ENCODE measurements at regions not wholly inside any gene's neighbourhood (a gene's known extent, or its start where the extent isn't known, plus 50 kb on each side); places are given as distances from the start of the nearest gene placed in this dataset.

DNA sequence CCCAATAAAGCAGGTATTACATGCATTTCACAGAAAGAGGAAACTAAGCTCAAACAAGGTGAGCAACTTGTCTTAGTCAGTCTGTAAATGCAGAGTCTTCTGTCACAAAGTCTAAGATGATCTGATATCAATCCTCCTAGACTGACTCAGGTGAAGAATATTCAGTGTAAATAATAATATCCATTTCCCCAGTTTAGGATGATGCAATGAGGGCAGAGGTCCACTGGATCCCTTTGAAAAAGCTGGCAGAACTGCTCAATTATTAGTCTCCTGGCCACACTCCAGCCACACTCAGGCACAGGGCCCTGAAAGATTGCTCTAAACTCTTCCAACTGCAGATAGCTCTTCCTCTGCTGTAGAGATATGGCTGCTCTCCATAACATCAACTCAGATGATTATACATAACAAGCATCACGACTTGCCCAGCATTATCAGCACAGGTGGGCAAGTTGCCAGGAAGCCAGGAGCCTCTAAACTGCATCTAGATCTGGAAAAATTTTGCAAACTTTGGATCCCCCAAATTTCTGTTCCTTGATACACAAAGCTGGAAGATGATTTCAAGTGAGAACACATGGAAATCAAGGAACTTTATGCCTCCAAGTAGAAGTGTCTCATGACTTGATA is 129.8 kb upstream of the CPNE4 start:
- WGBS, 2 donors, result 11% methylated on average over 1 of the region's 1 CpG
- Histone ChIP-seq H3K4me3 (ENCODE audit: low read length in 2 of 2) (no peak overlapping the region), H3K4me1 (ENCODE audit: control insufficient read depth in 1 of 2, insufficient read depth in 2 of 2, low read length in 2 of 2) (no peaks in the 10 kb centered on the region), H3K27ac (ENCODE audit: low read depth in 1 of 2, low read length in 2 of 2) (no peak overlapping the region), H3K9me3 (ENCODE audit: control insufficient read depth, low read length) (no peaks in the 10 kb centered on the region), H3K36me3 (ENCODE audit: control insufficient read depth in 1 of 2, insufficient read depth in 2 of 2, low read length in 1 of 2) (no peaks in the 10 kb centered on the region), H3K27me3 (ENCODE audit: control insufficient read depth in 1 of 2, insufficient read depth in 2 of 2, low read length in 1 of 2) (no peaks in the 10 kb centered on the region)
- ATAC-seq (ENCODE audit: low FRiP score) (no peak), DNase-seq (peak in 1 of 2 donors; percentile 68)
- intact Hi-C loops (cut with DNase I), result no loop called here

- H3K27me3 ChIP-seq (ENCODE audit: control insufficient read depth in 1 of 2, insufficient read depth in 2 of 2, low read length in 1 of 2), result no peaks in the 10 kb centered on the region
- 61 to 65% methylated on average over 5 of the region's 5 CpGs for WGBS, 2 donors
- H3K9me3 ChIP-seq (ENCODE audit: control insufficient read depth, low read length), result no peaks in the 10 kb centered on the region
- no peaks in the 10 kb centered on the region for H3K4me1 ChIP-seq (ENCODE audit: control insufficient read depth in 1 of 2, insufficient read depth in 2 of 2, low read length in 2 of 2)
- H3K27ac ChIP-seq (ENCODE audit: low read depth in 1 of 2, low read length in 2 of 2), result no peak overlapping the region
- no peak for ATAC-seq (ENCODE audit: low FRiP score)
- intact Hi-C loops (cut with DNase I), result no loop called here
- no peak overlapping the region for H3K4me3 ChIP-seq (ENCODE audit: low read length in 2 of 2)
- no peak for DNase-seq
- H3K36me3 ChIP-seq (ENCODE audit: control insufficient read depth in 1 of 2, insufficient read depth in 2 of 2, low read length in 1 of 2), result no peaks in the 10 kb centered on the region
Measured at GRCh38 chr3:132167870-132168269, 133.1 kb upstream of the CPNE4 start.

GRCh38 chr3:132174500-132174899 is 139.7 kb upstream of the CPNE4 start:
- no peaks in the 10 kb centered on the region for H3K9me3 ChIP-seq (ENCODE audit: control insufficient read depth, low read length)
- 69% methylated on average over 1 of the region's 1 CpG for WGBS, 2 donors
- H3K4me1 ChIP-seq (ENCODE audit: control insufficient read depth in 1 of 2, insufficient read depth in 2 of 2, low read length in 2 of 2), result no peaks in the 10 kb centered on the region
- H3K4me3 ChIP-seq (ENCODE audit: low read length in 2 of 2), result no peak overlapping the region
- no peaks in the 10 kb centered on the region for H3K27me3 ChIP-seq (ENCODE audit: control insufficient read depth in 1 of 2, insufficient read depth in 2 of 2, low read length in 1 of 2)
- intact Hi-C loops (cut with DNase I), result no loop called here
- no peak overlapping the region for H3K27ac ChIP-seq (ENCODE audit: low read depth in 1 of 2, low read length in 2 of 2)
- H3K36me3 ChIP-seq (ENCODE audit: control insufficient read depth in 1 of 2, insufficient read depth in 2 of 2, low read length in 1 of 2), result no peaks in the 10 kb centered on the region
- DNase-seq, result no peak
- ATAC-seq (ENCODE audit: low FRiP score), result no peak

DNA sequence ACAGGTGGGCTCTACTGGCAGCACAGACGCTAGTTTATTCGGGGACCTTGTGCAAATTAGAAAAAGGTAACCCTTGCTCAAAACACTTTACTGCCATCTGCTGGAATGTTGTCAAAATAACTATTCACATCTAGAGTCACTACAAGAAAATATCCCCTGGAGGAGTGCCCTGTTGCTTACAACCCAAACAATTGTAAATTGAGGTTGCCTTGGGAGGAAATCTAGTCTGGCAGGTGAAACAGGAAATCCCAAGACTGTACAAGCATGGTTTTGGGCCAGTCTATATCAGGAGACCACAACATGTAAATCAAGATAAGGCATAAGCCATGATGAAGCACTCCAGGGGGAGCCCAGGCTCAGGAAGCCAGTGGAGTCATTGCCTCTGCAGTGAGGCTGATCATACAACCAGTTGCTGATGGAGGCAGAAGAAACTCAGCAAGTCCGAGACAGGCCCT is 136.8 kb upstream of the ACP3 start:
- Histone ChIP-seq H3K4me1 (ENCODE audit: control insufficient read depth in 1 of 2, insufficient read depth in 2 of 2, low read length in 2 of 2) (no peaks in the 10 kb centered on the region), H3K9me3 (ENCODE audit: control insufficient read depth, low read length) (no peaks in the 10 kb centered on the region), H3K27ac (ENCODE audit: low read depth in 1 of 2, low read length in 2 of 2) (no peak overlapping the region), H3K4me3 (ENCODE audit: low read length in 2 of 2) (no peak overlapping the region), H3K36me3 (ENCODE audit: control insufficient read depth in 1 of 2, insufficient read depth in 2 of 2, low read length in 1 of 2) (no peaks in the 10 kb centered on the region), H3K27me3 (ENCODE audit: control insufficient read depth in 1 of 2, insufficient read depth in 2 of 2, low read length in 1 of 2) (no peaks in the 10 kb centered on the region)
- intact Hi-C loops (cut with DNase I), result loop anchor here (2.0 to 5.0 kb wide), 2 partner anchors 142 to 383 kb away; no protein-coding TSS in a partner anchor
- WGBS, 2 donors, result 7 to 10% methylated on average over 3 of the region's 3 CpGs
- ATAC-seq (ENCODE audit: low FRiP score) (no peak), DNase-seq (no peak)

DNA sequence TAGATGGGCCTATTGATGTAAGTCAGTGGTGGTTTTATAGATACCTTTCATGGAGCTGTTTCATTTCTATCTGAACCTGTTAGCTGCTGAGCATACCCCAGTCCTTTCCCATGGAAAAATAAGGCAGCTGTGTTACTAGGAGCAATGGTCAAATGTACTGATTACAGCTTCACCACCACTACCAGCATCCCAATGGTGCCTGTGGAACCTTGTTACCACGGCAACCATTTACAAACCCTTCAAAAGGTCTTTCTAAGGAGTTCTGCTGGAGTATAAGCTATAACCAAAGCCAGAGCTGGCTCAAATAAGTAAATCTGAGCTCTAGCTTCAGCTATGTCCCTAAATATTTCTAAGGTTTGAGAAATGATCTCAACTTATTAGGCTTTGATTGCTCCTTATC is 133.4 kb upstream of the ACP3 start:
- intact Hi-C loops (cut with DNase I), result loop anchor here in 1 of 2 donors (5.0 kb wide), 1 partner anchor 387 kb away; no protein-coding TSS in a partner anchor
- Histone ChIP-seq H3K36me3 (ENCODE audit: control insufficient read depth in 1 of 2, insufficient read depth in 2 of 2, low read length in 1 of 2) (no peaks in the 10 kb centered on the region), H3K27ac (ENCODE audit: low read depth in 1 of 2, low read length in 2 of 2) (no peak overlapping the region), H3K9me3 (ENCODE audit: control insufficient read depth, low read length) (no peaks in the 10 kb centered on the region), H3K4me3 (ENCODE audit: low read length in 2 of 2) (no peak overlapping the region), H3K4me1 (ENCODE audit: control insufficient read depth in 1 of 2, insufficient read depth in 2 of 2, low read length in 2 of 2) (no peaks in the 10 kb centered on the region), H3K27me3 (ENCODE audit: control insufficient read depth in 1 of 2, insufficient read depth in 2 of 2, low read length in 1 of 2) (no peaks in the 10 kb centered on the region)
- ATAC-seq (ENCODE audit: low FRiP score) (no peak), DNase-seq (no peak)
- 59 to 61% methylated on average over 1 of the region's 1 CpG for WGBS, 2 donors

DNA sequence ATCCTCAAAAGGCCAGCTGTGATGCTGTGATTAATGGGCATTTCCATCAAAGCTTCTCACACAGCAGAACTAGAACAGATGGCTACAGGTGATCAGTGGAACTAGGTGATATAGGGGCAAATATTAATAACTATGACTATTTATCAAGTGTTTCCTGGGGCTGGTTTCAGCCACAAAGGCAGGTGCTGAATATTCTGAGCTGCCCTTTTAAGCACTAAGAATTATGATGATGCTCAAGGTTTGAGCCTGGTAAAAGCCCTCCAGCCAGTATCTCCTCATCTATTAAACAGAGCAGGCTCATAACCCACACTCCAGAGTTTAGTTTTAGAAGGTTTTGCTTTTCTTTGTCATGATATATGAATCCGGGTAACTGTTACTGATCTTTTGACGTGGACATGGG is 129.5 kb upstream of the ACP3 start:
- ATAC-seq (ENCODE audit: low FRiP score) (no peak), DNase-seq (no peak)
- H3K4me3 ChIP-seq (ENCODE audit: low read length in 2 of 2), result no peak overlapping the region
- H3K36me3 ChIP-seq (ENCODE audit: control insufficient read depth in 1 of 2, insufficient read depth in 2 of 2, low read length in 1 of 2), result no peaks in the 10 kb centered on the region
- H3K4me1 ChIP-seq (ENCODE audit: control insufficient read depth in 1 of 2, insufficient read depth in 2 of 2, low read length in 2 of 2), result no peaks in the 10 kb centered on the region
- no peaks in the 10 kb centered on the region for H3K27me3 ChIP-seq (ENCODE audit: control insufficient read depth in 1 of 2, insufficient read depth in 2 of 2, low read length in 1 of 2)
- 41 to 50% methylated on average over 2 of the region's 2 CpGs for WGBS, 2 donors
- H3K9me3 ChIP-seq (ENCODE audit: control insufficient read depth, low read length), result no peaks in the 10 kb centered on the region
- intact Hi-C loops (cut with DNase I), result no loop called here
- H3K27ac ChIP-seq (ENCODE audit: low read depth in 1 of 2, low read length in 2 of 2), result no peak overlapping the region

GRCh38 chr3:132189601-132190000 is 127.6 kb upstream of the ACP3 start:
- Histone ChIP-seq H3K9me3 (ENCODE audit: control insufficient read depth, low read length) (no peaks in the 10 kb centered on the region), H3K27me3 (ENCODE audit: control insufficient read depth in 1 of 2, insufficient read depth in 2 of 2, low read length in 1 of 2) (no peaks in the 10 kb centered on the region), H3K36me3 (ENCODE audit: control insufficient read depth in 1 of 2, insufficient read depth in 2 of 2, low read length in 1 of 2) (no peaks in the 10 kb centered on the region), H3K4me3 (ENCODE audit: low read length in 2 of 2) (no peak overlapping the region), H3K4me1 (ENCODE audit: control insufficient read depth in 1 of 2, insufficient read depth in 2 of 2, low read length in 2 of 2) (no peaks in the 10 kb centered on the region), H3K27ac (ENCODE audit: low read depth in 1 of 2, low read length in 2 of 2) (no peak overlapping the region)
- intact Hi-C loops (cut with DNase I), result no loop called here
- ATAC-seq (ENCODE audit: low FRiP score), result no peak
- WGBS, 2 donors, result 33 to 35% methylated on average over 3 of the region's 3 CpGs
- no peak for DNase-seq

- no peaks in the 10 kb centered on the region for H3K9me3 ChIP-seq (ENCODE audit: control insufficient read depth, low read length)
- H3K27ac ChIP-seq (ENCODE audit: low read depth in 1 of 2, low read length in 2 of 2), result no peak overlapping the region
- no peak for DNase-seq
- no peak for ATAC-seq (ENCODE audit: low FRiP score)
- no peaks in the 10 kb centered on the region for H3K27me3 ChIP-seq (ENCODE audit: control insufficient read depth in 1 of 2, insufficient read depth in 2 of 2, low read length in 1 of 2)
- peaks cover 0 to 2% of the 10 kb centered on the region in 2 donors for H3K4me1 ChIP-seq (ENCODE audit: control insufficient read depth in 1 of 2, insufficient read depth in 2 of 2, low read length in 2 of 2)
- 7 to 8% methylated on average over 1 of the region's 1 CpG for WGBS, 2 donors
- no peaks in the 10 kb centered on the region for H3K36me3 ChIP-seq (ENCODE audit: control insufficient read depth in 1 of 2, insufficient read depth in 2 of 2, low read length in 1 of 2)
- H3K4me3 ChIP-seq (ENCODE audit: low read length in 2 of 2), result no peak overlapping the region
- intact Hi-C loops (cut with DNase I), result no loop called here
Measured at GRCh38 chr3:132196113-132196512, 121.1 kb upstream of the ACP3 start.

DNA sequence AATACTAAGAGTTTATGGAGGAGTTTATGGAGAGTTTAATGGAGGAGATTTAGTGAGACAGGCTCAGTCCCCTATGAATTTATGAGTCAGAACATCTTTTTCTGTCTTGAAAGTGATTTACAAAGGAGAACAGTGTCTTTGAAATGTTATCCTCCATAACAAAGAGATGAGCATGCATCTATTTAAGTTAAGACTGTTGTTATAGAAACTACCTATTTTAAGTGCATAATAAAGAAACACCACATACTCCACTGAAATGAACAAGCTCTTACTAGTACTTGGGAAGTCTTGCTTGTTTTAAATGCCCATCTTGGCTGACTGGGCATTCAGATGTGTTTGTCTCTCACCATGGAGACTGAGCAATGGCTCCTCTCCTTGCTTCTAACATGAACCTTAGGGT is 118.7 kb upstream of the ACP3 start:
- no peaks in the 10 kb centered on the region for H3K36me3 ChIP-seq (ENCODE audit: control insufficient read depth in 1 of 2, insufficient read depth in 2 of 2, low read length in 1 of 2)
- H3K4me3 ChIP-seq (ENCODE audit: low read length in 2 of 2), result no peak overlapping the region
- ATAC-seq (ENCODE audit: low FRiP score) (no peak), DNase-seq (no peak)
- H3K27me3 ChIP-seq (ENCODE audit: control insufficient read depth in 1 of 2, insufficient read depth in 2 of 2, low read length in 1 of 2), result no peaks in the 10 kb centered on the region
- H3K27ac ChIP-seq (ENCODE audit: low read depth in 1 of 2, low read length in 2 of 2), result no peak overlapping the region
- H3K9me3 ChIP-seq (ENCODE audit: control insufficient read depth, low read length), result no peaks in the 10 kb centered on the region
- intact Hi-C loops (cut with DNase I), result no loop called here
- peaks cover 0 to 2% of the 10 kb centered on the region in 2 donors for H3K4me1 ChIP-seq (ENCODE audit: control insufficient read depth in 1 of 2, insufficient read depth in 2 of 2, low read length in 2 of 2)

Measured in aorta (tissue), 5 donors.